ENCODE measurements at regions not wholly inside any gene's neighbourhood (a gene's known extent, or its start where the extent isn't known, plus 50 kb on each side); places are given as distances from the start of the nearest gene placed in this dataset.
"Not testable (repeated sequence)": the region's sequence is repeated elsewhere in the genome, so short reads cannot be mapped to it uniquely, and the experiment has no call there.

DNA sequence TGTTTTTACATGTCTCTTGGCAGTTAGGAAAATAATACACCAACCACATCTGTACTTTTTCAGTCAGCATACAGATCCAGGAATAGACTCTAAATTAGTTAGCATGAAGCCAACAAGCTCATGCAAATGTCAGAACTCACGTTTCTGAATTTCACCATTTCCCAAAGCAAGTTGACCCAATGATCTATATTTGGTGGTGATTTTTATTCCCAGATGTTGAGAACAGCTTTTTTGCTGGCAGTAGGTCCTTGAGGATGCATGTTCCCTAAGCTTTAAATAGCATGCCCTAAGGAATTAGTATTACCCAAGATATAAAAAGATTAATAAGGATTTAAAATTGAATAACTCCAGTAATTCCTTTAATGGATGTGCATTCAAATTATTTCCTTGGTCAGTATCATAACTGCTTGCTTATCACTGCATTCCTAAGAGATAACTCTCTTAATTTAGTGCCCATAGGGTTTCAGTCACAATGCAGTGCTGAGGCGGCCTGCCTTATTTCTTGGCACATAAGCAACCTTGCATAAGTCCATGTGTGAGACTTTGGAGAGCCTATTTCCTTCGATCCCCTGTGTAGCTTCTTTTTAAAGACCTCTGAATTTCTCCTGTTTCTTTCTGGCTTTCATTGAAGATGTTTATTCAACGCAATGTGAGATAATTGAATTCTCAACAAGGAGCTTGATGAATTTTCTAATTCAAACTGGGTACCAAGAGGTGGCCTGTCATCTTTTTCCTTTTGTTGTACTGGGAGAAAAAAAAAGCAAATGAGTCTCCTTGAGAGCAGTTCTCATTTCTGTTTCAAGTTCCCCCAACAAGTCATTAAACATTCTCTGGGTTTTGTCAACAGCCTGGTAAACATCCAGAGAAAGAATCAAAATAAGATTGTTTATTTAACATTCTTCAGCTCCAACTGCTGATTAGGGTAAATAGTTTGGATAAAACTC is 135.3 kb upstream of the MEOX2 start:
- DNase-seq (ENCODE audit: low read depth), result peak; percentile 53
- TF ChIP-seq, protein P1, sequence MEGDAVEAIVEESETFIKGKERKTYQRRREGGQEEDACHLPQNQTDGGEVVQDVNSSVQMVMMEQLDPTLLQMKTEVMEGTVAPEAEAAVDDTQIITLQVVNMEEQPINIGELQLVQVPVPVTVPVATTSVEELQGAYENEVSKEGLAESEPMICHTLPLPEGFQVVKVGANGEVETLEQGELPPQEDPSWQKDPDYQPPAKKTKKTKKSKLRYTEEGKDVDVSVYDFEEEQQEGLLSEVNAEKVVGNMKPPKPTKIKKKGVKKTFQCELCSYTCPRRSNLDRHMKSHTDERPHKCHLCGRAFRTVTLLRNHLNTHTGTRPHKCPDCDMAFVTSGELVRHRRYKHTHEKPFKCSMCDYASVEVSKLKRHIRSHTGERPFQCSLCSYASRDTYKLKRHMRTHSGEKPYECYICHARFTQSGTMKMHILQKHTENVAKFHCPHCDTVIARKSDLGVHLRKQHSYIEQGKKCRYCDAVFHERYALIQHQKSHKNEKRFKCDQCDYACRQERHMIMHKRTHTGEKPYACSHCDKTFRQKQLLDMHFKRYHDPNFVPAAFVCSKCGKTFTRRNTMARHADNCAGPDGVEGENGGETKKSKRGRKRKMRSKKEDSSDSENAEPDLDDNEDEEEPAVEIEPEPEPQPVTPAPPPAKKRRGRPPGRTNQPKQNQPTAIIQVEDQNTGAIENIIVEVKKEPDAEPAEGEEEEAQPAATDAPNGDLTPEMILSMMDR (IDR thresholded peaks at IDR 0.05; ENCODE audit: low read length, missing control alignments), result no peak
- no peak overlapping the region for H3K4me3 ChIP-seq (replicated peaks; ENCODE audit: low read depth, low read length)

DNA sequence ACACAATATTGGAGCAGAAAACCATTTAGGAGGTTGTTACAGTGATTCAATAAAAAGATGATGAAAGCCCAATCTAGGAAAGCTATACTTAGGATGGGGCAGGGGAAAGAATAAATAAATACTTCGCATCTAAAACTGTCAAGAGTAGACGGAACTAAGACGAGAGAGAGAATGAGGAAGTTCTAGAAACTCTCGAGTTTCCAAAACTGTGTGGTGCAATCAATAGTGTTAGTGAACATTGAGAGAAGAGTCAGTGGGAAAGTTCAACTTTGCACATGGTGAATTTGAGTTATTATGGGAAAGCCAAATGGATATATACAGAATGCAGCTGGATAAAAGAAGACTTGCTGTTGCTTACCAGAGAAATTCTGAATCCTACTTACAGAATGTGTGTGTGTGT is 133.8 kb upstream of the MEOX2 start:
- no peak overlapping the region for H3K4me3 ChIP-seq (replicated peaks; ENCODE audit: low read depth, low read length)
- TF ChIP-seq, protein P1 (IDR thresholded peaks at IDR 0.05; ENCODE audit: low read length, missing control alignments), result no peak
- DNase-seq (ENCODE audit: low read depth), result no peak

DNA sequence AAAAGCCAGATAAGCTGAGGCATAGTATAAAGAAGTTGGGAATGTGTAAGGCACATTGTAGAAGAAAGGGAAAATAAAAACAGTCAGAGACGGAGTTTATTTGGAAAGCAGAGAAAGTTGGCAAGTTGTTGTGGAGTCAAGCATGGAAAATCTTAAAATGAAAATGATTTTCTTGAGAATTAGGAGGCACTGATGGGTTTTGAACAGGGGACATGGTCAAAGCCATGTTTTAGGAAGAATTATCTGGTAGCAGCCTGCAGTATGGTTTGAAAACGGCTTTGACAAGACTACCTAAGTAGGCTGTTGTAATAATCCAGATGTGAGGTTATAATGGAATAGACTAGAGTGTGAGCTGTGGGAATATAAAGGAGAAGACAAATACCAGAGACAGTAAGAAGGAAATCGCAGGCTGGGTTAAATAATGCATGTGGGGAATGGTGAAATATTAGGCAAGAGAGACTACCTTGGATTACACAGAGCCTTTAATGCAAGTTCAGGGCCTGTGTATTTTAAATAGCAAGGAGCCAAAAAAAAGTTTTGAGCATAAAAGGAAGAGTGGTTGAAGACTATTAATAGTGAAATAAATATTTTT is 130.4 kb upstream of the MEOX2 start:
- DNase-seq (ENCODE audit: low read depth), result no peak
- H3K4me3 ChIP-seq (replicated peaks; ENCODE audit: low read depth, low read length), result no peak overlapping the region
- TF ChIP-seq, protein P1 (IDR thresholded peaks at IDR 0.05; ENCODE audit: low read length, missing control alignments), result no peak

DNA sequence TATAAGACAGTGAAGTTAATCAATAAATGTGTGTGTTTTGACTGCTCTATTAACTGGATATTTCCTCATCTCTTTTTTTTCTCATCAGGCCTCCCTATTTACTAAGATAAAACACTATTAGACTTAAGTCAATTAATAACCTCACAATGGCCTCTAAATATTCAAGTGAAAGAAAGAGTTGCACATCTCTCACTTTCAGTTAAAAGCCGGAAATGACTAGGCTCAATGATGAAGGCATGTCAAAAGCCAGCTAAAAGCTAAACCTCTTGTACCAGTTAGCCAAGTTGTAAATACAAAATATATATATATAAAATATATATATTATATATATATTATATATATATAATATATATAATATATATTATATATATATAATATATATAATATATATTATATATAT is 127.0 kb upstream of the MEOX2 start:
- TF ChIP-seq, protein P1 (IDR thresholded peaks at IDR 0.05; ENCODE audit: low read length, missing control alignments), result no peak
- no peak for DNase-seq (ENCODE audit: low read depth)
- H3K4me3 ChIP-seq (replicated peaks; ENCODE audit: low read depth, low read length), result no peak overlapping the region

DNA sequence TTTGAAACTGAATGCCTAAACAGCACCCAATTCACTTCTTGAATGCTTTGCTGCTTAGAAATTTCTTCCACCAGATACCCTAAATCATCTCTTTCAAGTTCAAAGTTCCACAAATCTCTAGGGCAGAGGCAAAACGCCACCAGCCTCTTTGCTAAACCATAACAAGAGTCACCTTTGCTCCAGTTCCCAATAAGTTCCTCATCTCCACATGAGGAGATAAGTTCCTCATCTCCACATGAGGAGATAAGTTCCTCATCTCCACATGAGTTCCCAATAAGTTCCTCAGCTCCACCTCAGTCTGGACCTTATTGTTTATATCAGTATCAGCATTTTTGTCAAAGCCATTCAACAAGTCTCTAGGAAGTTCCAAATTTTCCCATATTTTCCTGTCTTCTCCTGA is 123.9 kb upstream of the MEOX2 start:
- DNase-seq (ENCODE audit: low read depth); H3K4me3 ChIP-seq (replicated peaks; ENCODE audit: low read depth, low read length): not testable (repeated sequence)

DNA sequence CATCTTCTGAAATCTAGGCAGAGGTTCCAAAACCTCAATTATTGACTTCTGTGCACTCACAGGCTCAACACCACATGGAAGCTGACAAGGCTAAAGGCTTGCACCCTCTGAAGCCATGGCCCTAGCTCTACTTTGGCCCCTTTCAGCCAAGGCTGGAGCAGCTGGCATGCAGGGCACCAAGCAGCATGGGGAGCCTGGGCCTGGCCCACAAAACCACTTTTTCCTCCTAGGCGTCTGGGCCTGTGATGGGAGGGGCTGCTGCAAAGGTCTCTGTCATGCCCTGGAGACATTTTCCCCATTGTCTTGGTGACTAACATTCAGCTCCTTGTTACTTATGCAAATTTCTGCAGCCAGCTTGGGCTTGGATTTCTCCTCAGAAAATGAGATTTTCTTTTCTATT is 123.5 kb upstream of the MEOX2 start:
- not testable (repeated sequence) for H3K4me3 ChIP-seq (replicated peaks; ENCODE audit: low read depth, low read length); DNase-seq (ENCODE audit: low read depth)

DNA sequence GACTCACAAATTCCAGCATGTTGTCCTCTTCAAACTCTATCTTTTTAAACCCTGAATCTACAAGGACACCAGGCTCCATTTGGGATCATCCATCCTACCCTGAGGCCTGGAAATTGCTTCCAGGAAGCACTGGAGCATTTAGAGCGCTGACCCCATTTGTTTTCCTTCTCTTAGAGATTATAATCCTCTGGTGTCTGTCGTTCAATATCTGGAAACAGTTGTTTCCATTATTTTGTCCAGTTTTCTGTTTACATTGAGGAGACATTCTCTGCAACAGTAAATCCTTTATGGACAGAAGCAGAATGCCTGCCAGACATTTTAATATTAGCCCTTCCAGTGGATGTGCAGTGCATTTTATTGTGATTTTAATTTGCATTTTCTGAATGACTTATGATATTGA is 119.4 kb upstream of the MEOX2 start:
- TF ChIP-seq, protein P1 (IDR thresholded peaks at IDR 0.05; ENCODE audit: low read length, missing control alignments), result no peak
- H3K4me3 ChIP-seq (replicated peaks; ENCODE audit: low read depth, low read length), result no peak overlapping the region
- DNase-seq (ENCODE audit: low read depth), result no peak

DNA sequence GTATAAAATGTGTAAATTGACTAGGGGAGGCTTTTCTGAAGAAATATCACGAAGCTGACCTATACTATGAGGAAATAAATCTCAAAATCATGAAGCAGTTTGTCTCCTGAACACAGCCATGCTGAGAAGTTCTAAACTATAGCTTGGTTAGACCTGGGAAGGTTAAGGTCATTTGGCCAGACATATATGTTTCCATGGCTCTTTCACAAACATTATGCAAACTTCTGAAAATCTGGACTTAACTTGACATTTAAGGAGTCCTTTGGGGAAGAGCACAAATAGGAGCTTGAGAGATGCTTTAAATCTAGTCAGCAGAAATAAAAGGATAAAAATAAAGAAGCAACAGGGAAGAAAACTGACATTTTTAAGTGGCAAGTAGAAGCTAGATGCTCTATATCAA is 115.9 kb upstream of the MEOX2 start:
- DNase-seq (ENCODE audit: low read depth), result peak; percentile 33
- H3K4me3 ChIP-seq (replicated peaks; ENCODE audit: low read depth, low read length), result no peak overlapping the region
- TF ChIP-seq, protein P1 (IDR thresholded peaks at IDR 0.05; ENCODE audit: low read length, missing control alignments), result no peak

Measured in fibroblast of pulmonary artery (primary cell).